ENCODE measurements at regions not wholly inside any gene's neighbourhood (a gene's known extent, or its start where the extent isn't known, plus 50 kb on each side); places are given as distances from the start of the nearest gene placed in this dataset.

- no peak overlapping the region for H3K4me3 ChIP-seq
- H3K4me3 Mint-ChIP-seq: no peak overlapping the region
- H3K9ac ChIP-seq: no peak overlapping the region
- peak; percentile 45 for TF ChIP-seq CTCF (IDR thresholded peaks at IDR 0.05)
- TF ChIP-seq EZH2phosphoT487 (IDR thresholded peaks at IDR 0.05): no peak
- H2AFZ ChIP-seq (replicated peaks): no peak overlapping the region
- DNase-seq (ENCODE audit: low spot score): no peak
- no peaks in the 10 kb centered on the region for H3K36me3 Mint-ChIP-seq
- H3K9me3 Mint-ChIP-seq: peaks cover 2% of the 10 kb centered on the region
- H3F3A ChIP-seq (ENCODE audit: low read depth): no peaks in the 10 kb centered on the region
- H3K27ac ChIP-seq: no peak overlapping the region
- peaks cover 3% of the 10 kb centered on the region for H3K4me1 Mint-ChIP-seq
- no peaks in the 10 kb centered on the region for H3K36me3 ChIP-seq
- no peaks in the 10 kb centered on the region for H3K27me3 Mint-ChIP-seq (ENCODE audit: insufficient read depth, low read depth)
- H3K4me1 ChIP-seq: no peaks in the 10 kb centered on the region
- H3K79me2 ChIP-seq (ENCODE audit: low read depth): no peaks in the 10 kb centered on the region
- no peaks in the 10 kb centered on the region for H3K9me3 ChIP-seq (ENCODE audit: low read depth)
- H3K27me3 ChIP-seq: no peaks in the 10 kb centered on the region
- no peak overlapping the region for H3K27ac Mint-ChIP-seq
- no peaks in the 10 kb centered on the region for H4K20me1 ChIP-seq (ENCODE audit: low read depth)
- no peak overlapping the region for H3K4me2 ChIP-seq
Measured at GRCh38 chr7:80392229-80393169, 119.4 kb downstream of the GNAT3 start.

GRCh38 chr7:80387634-80388193, 124.2 kb downstream of the GNAT3 start:
- Histone ChIP-seq H3K4me2 (no peak overlapping the region), H3K9ac (no peak overlapping the region), H3K27ac (no peak overlapping the region), H3F3A (ENCODE audit: low read depth) (no peaks in the 10 kb centered on the region), H3K4me3 (no peak overlapping the region), H3K79me2 (ENCODE audit: low read depth) (no peaks in the 10 kb centered on the region), H3K9me3 (ENCODE audit: low read depth) (no peaks in the 10 kb centered on the region), H4K20me1 (ENCODE audit: low read depth) (no peaks in the 10 kb centered on the region), H3K36me3 (no peaks in the 10 kb centered on the region), H3K27me3 (no peaks in the 10 kb centered on the region), H2AFZ (replicated peaks) (no peak overlapping the region), H3K4me1 (no peaks in the 10 kb centered on the region)
- H3K36me3 Mint-ChIP-seq: no peaks in the 10 kb centered on the region
- TF ChIP-seq CTCF (IDR thresholded peaks at IDR 0.05): no peak
- no peak for TF ChIP-seq EZH2 (IDR thresholded peaks at IDR 0.05)
- TF ChIP-seq EZH2phosphoT487 (IDR thresholded peaks at IDR 0.05): no peak
- H3K4me3 Mint-ChIP-seq: no peak overlapping the region
- H3K27me3 Mint-ChIP-seq (ENCODE audit: insufficient read depth, low read depth): no peaks in the 10 kb centered on the region
- H3K27ac Mint-ChIP-seq: no peak overlapping the region
- peaks cover 6% of the 10 kb centered on the region for H3K4me1 Mint-ChIP-seq
- no peak for DNase-seq (ENCODE audit: low spot score)
- H3K9me3 Mint-ChIP-seq: peaks cover 2% of the 10 kb centered on the region

DNA sequence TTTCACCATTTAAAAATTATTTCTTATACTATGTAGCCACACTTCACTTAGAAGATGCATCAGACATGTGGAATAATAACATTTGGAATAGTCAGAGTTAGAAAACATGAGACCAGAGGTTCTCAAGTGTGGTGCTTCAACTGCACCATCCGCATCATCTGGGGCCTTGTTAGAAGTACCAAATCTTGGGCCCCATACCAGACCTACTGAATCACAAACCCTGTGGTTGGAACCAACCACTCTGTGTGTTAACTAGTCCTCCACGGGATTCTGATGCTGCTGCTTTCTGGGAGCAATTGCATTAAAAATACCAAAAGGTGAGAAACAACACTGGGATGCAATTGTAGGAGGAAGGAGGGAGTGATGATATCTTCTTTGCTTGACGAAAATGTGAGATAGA, 125.2 kb downstream of the GNAT3 start:
- Mint-ChIP-seq H3K27ac (no peak overlapping the region), H3K4me1 (peaks cover 6% of the 10 kb centered on the region), H3K4me3 (no peak overlapping the region), H3K36me3 (no peaks in the 10 kb centered on the region), H3K27me3 (ENCODE audit: insufficient read depth, low read depth) (no peaks in the 10 kb centered on the region), H3K9me3 (peaks cover 2% of the 10 kb centered on the region)
- Histone ChIP-seq H4K20me1 (ENCODE audit: low read depth) (no peaks in the 10 kb centered on the region), H3F3A (ENCODE audit: low read depth) (no peaks in the 10 kb centered on the region), H3K27me3 (no peaks in the 10 kb centered on the region), H3K9ac (no peak overlapping the region), H3K36me3 (no peaks in the 10 kb centered on the region), H3K4me1 (no peaks in the 10 kb centered on the region), H3K9me3 (ENCODE audit: low read depth) (no peaks in the 10 kb centered on the region), H3K27ac (no peak overlapping the region), H3K4me2 (no peak overlapping the region), H3K4me3 (no peak overlapping the region), H2AFZ (replicated peaks) (no peak overlapping the region), H3K79me2 (ENCODE audit: low read depth) (no peaks in the 10 kb centered on the region)
- TF ChIP-seq EZH2phosphoT487 (IDR thresholded peaks at IDR 0.05): no peak
- no peak for DNase-seq (ENCODE audit: low spot score)

- Histone ChIP-seq H3K4me2 (no peak overlapping the region), H3K4me3 (no peak overlapping the region), H3F3A (ENCODE audit: low read depth) (no peaks in the 10 kb centered on the region), H4K20me1 (ENCODE audit: low read depth) (no peaks in the 10 kb centered on the region), H3K27me3 (no peaks in the 10 kb centered on the region), H3K4me1 (no peaks in the 10 kb centered on the region), H3K27ac (no peak overlapping the region), H3K79me2 (ENCODE audit: low read depth) (no peaks in the 10 kb centered on the region), H3K9ac (no peak overlapping the region), H3K9me3 (ENCODE audit: low read depth) (no peaks in the 10 kb centered on the region), H2AFZ (replicated peaks) (no peak overlapping the region), H3K36me3 (no peaks in the 10 kb centered on the region)
- Mint-ChIP-seq H3K4me3 (no peak overlapping the region), H3K4me1 (peaks cover 6% of the 10 kb centered on the region), H3K9me3 (no peaks in the 10 kb centered on the region), H3K27ac (no peak overlapping the region), H3K36me3 (no peaks in the 10 kb centered on the region), H3K27me3 (ENCODE audit: insufficient read depth, low read depth) (no peaks in the 10 kb centered on the region)
- TF ChIP-seq EZH2 (IDR thresholded peaks at IDR 0.05): no peak
- TF ChIP-seq CTCF (IDR thresholded peaks at IDR 0.05): no peak
- no peak for TF ChIP-seq EZH2phosphoT487 (IDR thresholded peaks at IDR 0.05)
- DNase-seq (ENCODE audit: low spot score): no peak
Measured at GRCh38 chr7:80385508-80385907, 126.4 kb downstream of the GNAT3 start.

All from neural progenitor cell (in vitro differentiated cells).